ENCODE measurements at regions not wholly inside any gene's neighbourhood (a gene's known extent, or its start where the extent isn't known, plus 50 kb on each side); places are given as distances from the start of the nearest gene placed in this dataset.
A peak's percentile ranks its signal among the peaks of the same experiment; 100 is the strongest.

GRCh38 chr20:6240059-6240458, 117.2 kb upstream of the FERMT1 start:
- no peaks in the 10 kb centered on the region for H3K4me1 ChIP-seq (ENCODE audit: insufficient read depth, low read length)
- no peaks in the 10 kb centered on the region for H3K23me2 ChIP-seq (ENCODE audit: insufficient read length, low read depth, low read length, poor library complexity, severe bottlenecking)
- Mint-ChIP-seq H3K4me1 (no peaks in the 10 kb centered on the region), H3K27me3 (ENCODE audit: low read depth) (no peaks in the 10 kb centered on the region; the same call in 1 of the 2 replicates), H3K36me3 (ENCODE audit: insufficient read depth in 1 of 3, low read depth in 3 of 3) (no peaks in the 10 kb centered on the region; a peak in 1 of 7 replicates), H3K9me3 (peaks cover 0 to 3% of the 10 kb centered on the region in 2 experiments; a peak in 1 of 5 replicates), H3K27ac (peak overlapping the region in 1 of 3 experiments; percentile 50; a peak in 1 of 7 replicates), H3K4me3 (no peak overlapping the region)
- no peak overlapping the region for H2BK20ac ChIP-seq (ENCODE audit: low read depth, low read length, poor library complexity, severe bottlenecking)
- H4K91ac ChIP-seq (ENCODE audit: insufficient read length, low read depth, low read length): no peak overlapping the region
- H3K4me2 ChIP-seq (ENCODE audit: insufficient read depth, insufficient read length, low read length): no peak overlapping the region
- H2AFZ ChIP-seq (ENCODE audit: low read length): no peak overlapping the region
- no peak for DNase-seq
- no peaks in the 10 kb centered on the region for H3K79me2 ChIP-seq (ENCODE audit: insufficient read depth, low read length)
- H3K23ac ChIP-seq (ENCODE audit: insufficient read length, low read depth, low read length): no peak overlapping the region
- no peak overlapping the region for H4K5ac ChIP-seq (ENCODE audit: insufficient read length, low read depth, low read length)
- H3T11ph ChIP-seq (ENCODE audit: low read length): no peak overlapping the region
- H3K56ac ChIP-seq (ENCODE audit: insufficient read length, low read depth, low read length): no peak overlapping the region
- no peak for TF ChIP-seq CTCF (conservative IDR thresholded peaks at IDR 0.05)
- no CpG with 5 or more reads among the region's 3 CpGs for WGBS (ENCODE audit: extremely low coverage, insufficient read length, low lambda C conversion rate)
- H3K9me3 ChIP-seq (ENCODE audit: control insufficient read depth, low read depth, low read length): no peaks in the 10 kb centered on the region
- no peak overlapping the region for H2BK120ac ChIP-seq (ENCODE audit: low read depth, low read length, poor library complexity, severe bottlenecking)
- no peak overlapping the region for H2AK5ac ChIP-seq (ENCODE audit: insufficient read length, low read length)
- no peak overlapping the region for H4K8ac ChIP-seq (replicated peaks; ENCODE audit: insufficient read length, low read depth, low read length)
- H4K20me1 ChIP-seq (ENCODE audit: control insufficient read depth, insufficient read depth, insufficient read length): no peaks in the 10 kb centered on the region
- H3K79me1 ChIP-seq (ENCODE audit: insufficient read depth, low read depth, low read length, poor library complexity, severe bottlenecking): no peaks in the 10 kb centered on the region
- H2BK15ac ChIP-seq (ENCODE audit: low read depth, low read length): no peak overlapping the region
- H2BK5ac ChIP-seq (ENCODE audit: insufficient read length, low read length): no peak overlapping the region
- no peak overlapping the region for H2BK12ac ChIP-seq (ENCODE audit: insufficient read length, low read depth, low read length)
- no peak overlapping the region for H3K14ac ChIP-seq (ENCODE audit: insufficient read depth, low read length)
- no peaks in the 10 kb centered on the region for H3K27me3 ChIP-seq (ENCODE audit: insufficient read depth, low read length)
- H3K27ac ChIP-seq (ENCODE audit: insufficient read length, low read depth, low read length): no peak overlapping the region
- H3K4ac ChIP-seq (ENCODE audit: low read depth, low read length): no peak overlapping the region
- H3K9ac ChIP-seq (ENCODE audit: extremely low read depth, insufficient read length, low read length): no peak overlapping the region
- no peak overlapping the region for H3K18ac ChIP-seq (ENCODE audit: insufficient read length, low read depth, low read length)

Data from H9 (cell line).